ENCODE measurements at regions not wholly inside any gene's neighbourhood (a gene's known extent, or its start where the extent isn't known, plus 50 kb on each side); places are given as distances from the start of the nearest gene placed in this dataset.

- no peak for DNase-seq (ENCODE audit: low read depth)
- TF ChIP-seq, protein P1, sequence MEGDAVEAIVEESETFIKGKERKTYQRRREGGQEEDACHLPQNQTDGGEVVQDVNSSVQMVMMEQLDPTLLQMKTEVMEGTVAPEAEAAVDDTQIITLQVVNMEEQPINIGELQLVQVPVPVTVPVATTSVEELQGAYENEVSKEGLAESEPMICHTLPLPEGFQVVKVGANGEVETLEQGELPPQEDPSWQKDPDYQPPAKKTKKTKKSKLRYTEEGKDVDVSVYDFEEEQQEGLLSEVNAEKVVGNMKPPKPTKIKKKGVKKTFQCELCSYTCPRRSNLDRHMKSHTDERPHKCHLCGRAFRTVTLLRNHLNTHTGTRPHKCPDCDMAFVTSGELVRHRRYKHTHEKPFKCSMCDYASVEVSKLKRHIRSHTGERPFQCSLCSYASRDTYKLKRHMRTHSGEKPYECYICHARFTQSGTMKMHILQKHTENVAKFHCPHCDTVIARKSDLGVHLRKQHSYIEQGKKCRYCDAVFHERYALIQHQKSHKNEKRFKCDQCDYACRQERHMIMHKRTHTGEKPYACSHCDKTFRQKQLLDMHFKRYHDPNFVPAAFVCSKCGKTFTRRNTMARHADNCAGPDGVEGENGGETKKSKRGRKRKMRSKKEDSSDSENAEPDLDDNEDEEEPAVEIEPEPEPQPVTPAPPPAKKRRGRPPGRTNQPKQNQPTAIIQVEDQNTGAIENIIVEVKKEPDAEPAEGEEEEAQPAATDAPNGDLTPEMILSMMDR (IDR thresholded peaks at IDR 0.05; ENCODE audit: insufficient read depth, low read depth, low read length, missing control alignments), result no peak
- no peak overlapping the region for H3K4me3 ChIP-seq (ENCODE audit: low read length)
Measured at GRCh38 chr22:22776121-22776520, 111.5 kb upstream of the IGLL5 start.

- no peak for DNase-seq (ENCODE audit: low read depth)
- H3K4me3 ChIP-seq (ENCODE audit: low read length), result no peak overlapping the region
- TF ChIP-seq, protein P1 (IDR thresholded peaks at IDR 0.05; ENCODE audit: insufficient read depth, low read depth, low read length, missing control alignments), result no peak
Measured at GRCh38 chr22:22779213-22779612, 108.4 kb upstream of the IGLL5 start.

- TF ChIP-seq, protein P1 (IDR thresholded peaks at IDR 0.05; ENCODE audit: insufficient read depth, low read depth, low read length, missing control alignments), result no peak
- DNase-seq (ENCODE audit: low read depth), result no peak
- no peak overlapping the region for H3K4me3 ChIP-seq (ENCODE audit: low read length)
Measured at GRCh38 chr22:22783575-22783974, 104.0 kb upstream of the IGLL5 start.

- no peak overlapping the region for H3K4me3 ChIP-seq (ENCODE audit: low read length)
- TF ChIP-seq, protein P1 (IDR thresholded peaks at IDR 0.05; ENCODE audit: insufficient read depth, low read depth, low read length, missing control alignments), result no peak
- no peak for DNase-seq (ENCODE audit: low read depth)
Measured at GRCh38 chr22:22784249-22785039, 103.2 kb upstream of the IGLL5 start.

DNA sequence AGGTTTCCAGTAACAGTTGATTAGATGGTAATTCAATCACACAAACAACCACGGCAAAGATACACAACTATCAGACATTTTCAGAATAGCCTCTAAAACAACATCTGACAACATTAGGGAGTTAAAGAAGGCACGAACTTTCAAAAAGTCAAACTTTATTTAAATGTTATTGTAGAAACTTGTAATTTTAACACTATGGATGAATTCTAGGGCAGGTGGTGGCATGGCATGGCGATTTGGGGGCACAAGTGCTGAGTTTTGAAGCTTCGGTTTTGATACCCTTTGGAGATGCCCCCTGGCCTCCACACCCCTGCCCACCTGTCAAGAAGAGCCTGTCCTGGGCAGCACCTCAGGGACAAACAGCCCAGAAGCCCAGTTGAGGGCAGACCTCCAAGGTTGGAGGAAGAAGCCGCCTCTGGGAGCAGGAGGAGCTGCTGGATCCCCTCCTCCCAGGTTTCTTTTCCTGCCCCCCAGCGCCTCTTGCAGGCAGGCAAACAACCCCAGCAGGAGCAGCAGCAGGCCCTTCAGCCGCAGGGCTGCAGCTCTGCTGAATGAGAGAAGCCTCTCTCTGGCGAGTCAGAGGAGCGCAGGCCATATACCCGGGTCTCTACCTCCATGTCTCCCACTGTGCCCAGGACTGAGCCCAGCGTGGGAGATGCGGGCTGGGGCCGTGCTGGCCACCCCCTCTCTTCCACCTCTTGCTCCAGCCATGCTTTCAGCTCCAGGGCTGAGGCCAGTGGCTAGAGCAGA lies 102.1 kb upstream of the IGLL5 start:
- no peak for DNase-seq (ENCODE audit: low read depth)
- H3K4me3 ChIP-seq (ENCODE audit: low read length), result no peak overlapping the region
- TF ChIP-seq, protein P1 (IDR thresholded peaks at IDR 0.05; ENCODE audit: insufficient read depth, low read depth, low read length, missing control alignments), result no peak

DNA sequence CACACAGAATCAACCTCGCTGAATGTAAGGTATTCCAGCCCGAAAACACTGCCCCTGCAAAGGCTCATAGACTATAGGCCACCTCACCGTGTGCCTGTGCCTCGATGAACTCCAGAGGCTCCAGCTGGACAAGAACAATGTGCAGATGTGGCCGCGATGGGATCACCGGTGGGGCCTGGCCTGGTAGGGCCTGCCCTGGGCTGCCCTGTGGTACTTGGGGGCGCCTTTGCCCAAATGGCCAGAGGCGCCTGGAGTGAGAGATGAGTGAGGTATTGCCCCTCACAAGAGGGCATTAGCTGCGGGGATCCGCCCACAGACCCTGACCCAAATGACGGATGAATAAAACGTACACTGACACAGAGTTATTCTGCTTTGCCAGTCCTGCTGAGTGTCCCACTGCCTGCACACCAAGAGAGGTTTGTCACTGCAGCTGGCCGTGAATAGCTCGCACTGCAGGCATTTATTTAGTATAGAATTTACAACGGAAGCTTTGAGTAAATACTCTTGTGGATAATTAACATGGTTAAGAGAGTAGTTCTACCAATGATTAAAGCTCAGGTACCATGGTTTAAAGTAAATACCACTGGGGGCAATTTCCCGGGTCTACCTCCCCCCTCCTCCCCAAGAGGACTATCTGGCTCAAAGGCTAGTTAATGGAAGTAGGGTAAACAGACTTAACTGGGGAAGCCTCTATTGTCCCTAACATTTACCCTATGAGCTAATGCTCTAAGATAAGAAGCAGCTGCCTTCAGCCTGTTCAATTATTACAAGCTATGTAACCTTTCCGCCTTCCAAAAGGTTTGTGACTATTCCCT lies 101.1 kb upstream of the IGLL5 start:
- TF ChIP-seq, protein P1 (IDR thresholded peaks at IDR 0.05; ENCODE audit: insufficient read depth, low read depth, low read length, missing control alignments), result no peak
- DNase-seq (ENCODE audit: low read depth), result no peak
- no peak overlapping the region for H3K4me3 ChIP-seq (ENCODE audit: low read length)
